ENCODE measurements at regions not wholly inside any gene's neighbourhood (a gene's known extent, or its start where the extent isn't known, plus 50 kb on each side); places are given as distances from the start of the nearest gene placed in this dataset.

- H3K36me3 Mint-ChIP-seq = no peaks in the 10 kb centered on the region
- no peak overlapping the region for H3K4me3 Mint-ChIP-seq
- peaks cover 12% of the 10 kb centered on the region for H3K4me1 Mint-ChIP-seq (ENCODE audit: low read depth)
- DNase-seq = no peak
- CTCF ChIA-PET = no interaction called here
- H3K27ac Mint-ChIP-seq = no peak overlapping the region
- no peaks in the 10 kb centered on the region for H3K27me3 Mint-ChIP-seq
- H3K9me3 Mint-ChIP-seq = no peaks in the 10 kb centered on the region
- intact Hi-C loops (cut with micrococcal nuclease) = no loop called here
- POLR2A ChIA-PET = interaction anchor here (0.6 kb wide), 1 partner anchor 761 kb away, joined by 4 read pairs; no protein-coding TSS in a partner anchor
These were observed 185.9 kb upstream of the NSMCE3 start for GRCh38 chr15:29455530-29455929.

- Mint-ChIP-seq H3K27me3 (no peaks in the 10 kb centered on the region), H3K9me3 (no peaks in the 10 kb centered on the region), H3K27ac (no peak overlapping the region), H3K36me3 (no peaks in the 10 kb centered on the region), H3K4me3 (no peak overlapping the region), H3K4me1 (ENCODE audit: low read depth) (peaks cover 12% of the 10 kb centered on the region)
- ChIA-PET POLR2A (no interaction called here), CTCF (interaction anchor here (1.5 kb wide), 1 partner anchor 353 kb away, joined by 3 read pairs; no protein-coding TSS in a partner anchor)
- DNase-seq = no peak
- intact Hi-C loops (cut with micrococcal nuclease) = no loop called here
These were observed 185.4 kb upstream of the NSMCE3 start for GRCh38 chr15:29455055-29455454.

DNA sequence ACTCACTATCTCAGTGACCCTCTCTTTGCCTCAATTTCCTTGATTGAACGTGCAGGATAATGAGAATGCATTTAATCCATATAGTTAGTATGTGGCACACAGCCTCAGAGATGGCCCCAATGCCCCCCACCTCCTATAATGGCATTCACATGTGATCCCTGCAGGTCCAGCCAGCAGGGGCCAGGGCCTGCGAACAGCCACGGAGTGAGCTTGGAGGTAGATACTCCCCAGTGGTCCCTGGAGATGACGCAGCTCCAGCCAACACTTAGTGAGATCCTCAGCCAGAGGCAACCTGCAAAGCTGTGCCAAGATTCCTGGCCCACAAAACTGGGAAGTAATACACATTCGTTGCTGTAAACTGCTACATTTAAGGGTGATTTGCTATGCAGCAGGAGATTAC is 184.9 kb upstream of the NSMCE3 start:
- DNase-seq = no peak
- Mint-ChIP-seq H3K9me3 (no peaks in the 10 kb centered on the region), H3K36me3 (no peaks in the 10 kb centered on the region), H3K27me3 (no peaks in the 10 kb centered on the region), H3K4me1 (ENCODE audit: low read depth) (peaks cover 12% of the 10 kb centered on the region), H3K27ac (no peak overlapping the region), H3K4me3 (no peak overlapping the region)
- POLR2A ChIA-PET = no interaction called here
- CTCF ChIA-PET = interaction anchor here (1.5 kb wide), 1 partner anchor 353 kb away, joined by 3 read pairs; no protein-coding TSS in a partner anchor
- intact Hi-C loops (cut with micrococcal nuclease) = no loop called here

GRCh38 chr15:29452881-29453731 is 183.5 kb upstream of the NSMCE3 start:
- H3K4me1 Mint-ChIP-seq (ENCODE audit: low read depth) = peaks cover 12% of the 10 kb centered on the region
- intact Hi-C loops (cut with micrococcal nuclease) = no loop called here
- CTCF ChIA-PET = no interaction called here
- no peak overlapping the region for H3K27ac Mint-ChIP-seq
- no peaks in the 10 kb centered on the region for H3K9me3 Mint-ChIP-seq
- no peak overlapping the region for H3K4me3 Mint-ChIP-seq
- no peak for DNase-seq
- H3K27me3 Mint-ChIP-seq = no peaks in the 10 kb centered on the region
- POLR2A ChIA-PET = no interaction called here
- H3K36me3 Mint-ChIP-seq = no peaks in the 10 kb centered on the region

- Mint-ChIP-seq H3K9me3 (no peaks in the 10 kb centered on the region), H3K4me3 (no peak overlapping the region), H3K4me1 (ENCODE audit: low read depth) (peaks cover 12% of the 10 kb centered on the region), H3K36me3 (no peaks in the 10 kb centered on the region), H3K27me3 (peaks cover 2% of the 10 kb centered on the region), H3K27ac (no peak overlapping the region)
- CTCF ChIA-PET = no interaction called here
- intact Hi-C loops (cut with micrococcal nuclease) = no loop called here
- POLR2A ChIA-PET = no interaction called here
- DNase-seq = no peak
These were observed 181.7 kb upstream of the NSMCE3 start for GRCh38 chr15:29451201-29451781.

GRCh38 chr15:29449136-29449535 is 179.5 kb upstream of the NSMCE3 start:
- peaks cover 2% of the 10 kb centered on the region for H3K27me3 Mint-ChIP-seq
- H3K4me1 Mint-ChIP-seq (ENCODE audit: low read depth) = peaks cover 12% of the 10 kb centered on the region
- ChIA-PET POLR2A (no interaction called here), CTCF (no interaction called here)
- no peaks in the 10 kb centered on the region for H3K36me3 Mint-ChIP-seq
- no peak for DNase-seq
- intact Hi-C loops (cut with micrococcal nuclease) = no loop called here
- no peak overlapping the region for H3K27ac Mint-ChIP-seq
- H3K4me3 Mint-ChIP-seq = no peak overlapping the region
- H3K9me3 Mint-ChIP-seq = no peaks in the 10 kb centered on the region

GRCh38 chr15:29448320-29448719 is 178.7 kb upstream of the NSMCE3 start:
- H3K27me3 Mint-ChIP-seq = peaks cover 2% of the 10 kb centered on the region
- no peaks in the 10 kb centered on the region for H3K36me3 Mint-ChIP-seq
- H3K9me3 Mint-ChIP-seq = no peaks in the 10 kb centered on the region
- POLR2A ChIA-PET = no interaction called here
- no peak overlapping the region for H3K4me3 Mint-ChIP-seq
- peaks cover 7% of the 10 kb centered on the region for H3K4me1 Mint-ChIP-seq (ENCODE audit: low read depth)
- DNase-seq = no peak
- intact Hi-C loops (cut with micrococcal nuclease) = no loop called here
- no peak overlapping the region for H3K27ac Mint-ChIP-seq
- CTCF ChIA-PET = no interaction called here

DNA sequence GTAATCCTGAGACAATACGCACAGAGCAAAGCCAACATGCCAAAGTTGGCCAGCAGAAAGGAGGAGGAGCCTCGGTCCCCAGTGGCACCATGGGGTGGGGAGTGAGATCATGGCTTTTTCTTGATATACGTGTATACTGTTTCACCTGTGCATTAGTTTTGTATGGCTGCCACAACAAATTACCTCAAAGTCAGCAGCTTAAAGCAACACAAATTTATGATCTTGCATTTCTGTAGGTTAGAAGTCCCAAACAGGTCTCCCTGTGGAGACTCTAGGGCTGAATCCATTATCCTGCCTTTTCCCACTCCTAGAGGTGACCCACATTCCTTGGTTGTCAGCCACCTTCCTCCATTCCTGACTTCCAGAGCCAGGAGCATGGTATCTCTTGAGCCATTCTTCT is 176.9 kb upstream of the NSMCE3 start:
- Mint-ChIP-seq H3K27ac (no peak overlapping the region), H3K4me1 (ENCODE audit: low read depth) (no peaks in the 10 kb centered on the region), H3K36me3 (no peaks in the 10 kb centered on the region), H3K9me3 (no peaks in the 10 kb centered on the region), H3K27me3 (peaks cover 2% of the 10 kb centered on the region), H3K4me3 (no peak overlapping the region)
- ChIA-PET CTCF (no interaction called here), POLR2A (no interaction called here)
- intact Hi-C loops (cut with micrococcal nuclease) = no loop called here
- DNase-seq = no peak

- H3K27ac Mint-ChIP-seq = no peak overlapping the region
- no peaks in the 10 kb centered on the region for H3K9me3 Mint-ChIP-seq
- H3K27me3 Mint-ChIP-seq = peaks cover 2% of the 10 kb centered on the region
- ChIA-PET POLR2A (no interaction called here), CTCF (no interaction called here)
- DNase-seq = no peak
- no peak overlapping the region for H3K4me3 Mint-ChIP-seq
- no peaks in the 10 kb centered on the region for H3K36me3 Mint-ChIP-seq
- intact Hi-C loops (cut with micrococcal nuclease) = no loop called here
- no peaks in the 10 kb centered on the region for H3K4me1 Mint-ChIP-seq (ENCODE audit: low read depth)
These were observed 172.9 kb upstream of the NSMCE3 start for GRCh38 chr15:29442532-29442931.

DNA sequence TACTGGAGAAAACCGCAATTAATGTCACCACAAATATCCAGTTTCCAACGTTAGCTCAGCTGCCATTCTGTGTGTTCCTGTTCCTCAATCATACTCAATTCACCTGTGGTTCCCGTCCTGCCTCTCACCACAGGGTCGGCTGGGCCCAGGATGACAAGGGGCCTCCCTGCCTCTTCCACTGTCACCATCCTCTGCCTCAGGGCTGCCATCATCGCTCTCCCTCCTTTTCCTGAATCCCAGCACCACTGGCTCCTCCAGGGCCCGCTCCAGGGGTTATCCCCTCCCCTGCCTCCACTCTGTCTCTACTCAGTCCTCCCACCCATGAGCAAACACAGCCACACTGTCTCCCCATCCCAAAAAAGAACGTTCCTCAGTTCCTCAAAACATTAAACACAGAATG is 170.9 kb upstream of the NSMCE3 start:
- H3K9me3 Mint-ChIP-seq = no peaks in the 10 kb centered on the region
- no peak for DNase-seq
- no peaks in the 10 kb centered on the region for H3K27me3 Mint-ChIP-seq
- ChIA-PET CTCF (no interaction called here), POLR2A (no interaction called here)
- intact Hi-C loops (cut with micrococcal nuclease) = no loop called here
- no peak overlapping the region for H3K27ac Mint-ChIP-seq
- no peaks in the 10 kb centered on the region for H3K4me1 Mint-ChIP-seq (ENCODE audit: low read depth)
- no peaks in the 10 kb centered on the region for H3K36me3 Mint-ChIP-seq
- no peak overlapping the region for H3K4me3 Mint-ChIP-seq

GRCh38 chr15:29438703-29439055 is 169.1 kb upstream of the NSMCE3 start:
- intact Hi-C loops (cut with micrococcal nuclease) = no loop called here
- CTCF ChIA-PET = no interaction called here
- H3K36me3 Mint-ChIP-seq = no peaks in the 10 kb centered on the region
- DNase-seq = no peak
- H3K27me3 Mint-ChIP-seq = peaks cover 4% of the 10 kb centered on the region
- no peaks in the 10 kb centered on the region for H3K4me1 Mint-ChIP-seq (ENCODE audit: low read depth)
- H3K27ac Mint-ChIP-seq = no peak overlapping the region
- POLR2A ChIA-PET = no interaction called here
- H3K4me3 Mint-ChIP-seq = no peak overlapping the region
- no peaks in the 10 kb centered on the region for H3K9me3 Mint-ChIP-seq

GRCh38 chr15:29437888-29438702 is 168.5 kb upstream of the NSMCE3 start:
- no peaks in the 10 kb centered on the region for H3K36me3 Mint-ChIP-seq
- no peak overlapping the region for H3K27ac Mint-ChIP-seq
- no peak for DNase-seq
- H3K9me3 Mint-ChIP-seq = no peaks in the 10 kb centered on the region
- ChIA-PET CTCF (no interaction called here), POLR2A (no interaction called here)
- intact Hi-C loops (cut with micrococcal nuclease) = no loop called here
- no peak overlapping the region for H3K4me3 Mint-ChIP-seq
- no peaks in the 10 kb centered on the region for H3K4me1 Mint-ChIP-seq (ENCODE audit: low read depth)
- H3K27me3 Mint-ChIP-seq = peaks cover 6% of the 10 kb centered on the region
